Activated naive CD4-positive, alpha-beta T cell treated with Interleukin-2 at 50 U/mL for 16 hours (primary cell): ENCODE measurements at regions not wholly inside any gene's neighbourhood (a gene's known extent, or its start where the extent isn't known, plus 50 kb on each side); places are given as distances from the start of the nearest gene placed in this dataset.

Source experiments
- DNase-seq: peaks from one replicate; pipeline ENCODE4 v3.0.0-alpha.2; 2020

DNA sequence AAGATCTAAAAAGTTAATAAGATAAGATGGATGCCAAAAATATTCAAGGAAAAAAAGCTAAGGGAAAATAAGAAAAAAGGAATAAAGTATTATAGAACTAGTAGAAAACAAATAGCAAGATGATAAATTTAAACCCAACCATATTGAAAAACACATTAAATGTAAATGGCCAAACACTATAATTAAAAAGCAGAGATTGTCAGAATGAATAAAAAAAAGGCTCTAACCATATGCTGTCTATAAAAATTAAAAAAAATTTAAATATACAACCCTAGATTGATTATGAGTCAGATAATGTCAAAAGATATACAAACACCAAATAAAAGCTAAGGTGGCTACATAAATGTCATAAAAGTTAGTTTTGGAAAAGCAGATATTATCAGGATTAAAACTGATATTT lies 617.5 kb upstream of the SGCG start:
- no peak for DNase-seq

DNA sequence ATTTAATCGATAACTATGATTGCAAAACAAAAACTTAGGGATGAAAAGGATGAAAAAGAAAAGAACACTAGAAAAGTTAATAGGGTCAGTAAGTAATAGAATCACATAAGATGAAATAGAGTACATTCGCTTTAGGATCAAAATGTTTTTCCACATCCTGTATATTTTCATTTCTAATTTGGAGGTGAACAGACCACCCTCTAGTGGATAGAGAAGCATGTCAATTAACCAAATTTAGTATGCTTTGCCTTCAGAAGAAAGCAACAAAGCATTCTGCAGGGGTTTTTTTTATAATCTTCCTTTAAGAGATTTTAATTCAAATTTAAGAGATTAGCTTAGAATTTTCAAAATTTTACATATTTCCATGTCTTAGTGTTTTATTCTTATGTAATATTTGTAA lies 611.0 kb upstream of the SGCG start:
- DNase-seq, result no peak

DNA sequence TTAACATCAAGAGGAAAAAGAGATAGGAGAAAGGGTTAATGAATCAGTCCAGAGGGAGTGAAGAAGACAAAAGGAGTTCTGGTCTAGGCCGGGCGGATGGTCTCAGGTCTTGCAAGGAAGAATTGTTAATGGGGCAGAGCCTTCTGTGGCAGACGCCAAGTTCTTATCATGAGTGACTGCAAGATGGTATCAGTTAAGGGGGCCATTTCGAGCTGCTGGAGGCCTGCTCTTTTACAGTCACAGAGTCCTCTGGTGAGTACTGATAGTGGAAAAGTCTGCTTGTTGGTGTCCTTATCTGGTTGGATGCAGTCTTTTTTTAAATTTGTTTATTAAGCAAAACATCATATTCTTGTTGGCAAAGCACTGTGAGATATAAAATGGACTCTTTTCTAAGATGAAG lies 590.9 kb upstream of the SGCG start:
- DNase-seq, result no peak

DNA sequence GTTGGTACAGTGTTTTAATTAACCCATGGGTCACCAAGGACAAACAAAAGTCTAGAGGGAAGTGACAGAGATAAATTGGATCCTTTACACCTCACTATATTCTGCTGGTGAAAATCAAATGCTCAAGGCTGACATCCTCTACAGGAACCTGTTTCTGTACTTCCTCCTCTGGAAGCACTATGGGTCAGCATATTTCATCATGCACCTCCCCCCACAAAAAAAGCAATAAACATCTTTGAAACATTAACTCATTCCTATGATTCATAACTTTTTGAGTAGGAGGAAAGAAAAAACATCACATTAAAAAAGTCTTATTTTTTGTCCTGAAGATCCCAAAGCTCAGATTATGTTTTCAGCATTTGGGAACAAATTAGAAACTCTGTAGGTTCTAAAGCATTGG lies 588.3 kb upstream of the SGCG start:
- no peak for DNase-seq

DNA sequence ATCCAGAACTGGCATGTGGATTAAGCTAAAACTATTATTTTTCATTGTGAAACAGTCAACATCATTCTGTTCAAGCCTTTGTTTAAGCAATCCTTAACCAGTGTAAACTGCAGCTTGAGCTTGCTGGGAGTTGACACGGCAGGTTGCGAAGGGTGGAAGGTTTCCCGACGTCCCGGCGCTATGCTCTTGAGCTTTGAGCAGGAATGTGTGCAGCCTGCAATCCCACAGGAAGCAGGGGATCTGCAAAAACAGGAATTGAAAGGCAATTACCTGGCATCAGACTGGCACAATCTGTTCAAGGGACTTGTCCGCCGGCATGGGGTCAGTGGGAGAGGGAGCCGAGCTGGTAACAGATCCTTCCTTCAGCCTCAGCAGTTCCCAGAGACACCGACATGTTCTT lies 586.7 kb upstream of the SGCG start:
- DNase-seq, result no peak

DNA sequence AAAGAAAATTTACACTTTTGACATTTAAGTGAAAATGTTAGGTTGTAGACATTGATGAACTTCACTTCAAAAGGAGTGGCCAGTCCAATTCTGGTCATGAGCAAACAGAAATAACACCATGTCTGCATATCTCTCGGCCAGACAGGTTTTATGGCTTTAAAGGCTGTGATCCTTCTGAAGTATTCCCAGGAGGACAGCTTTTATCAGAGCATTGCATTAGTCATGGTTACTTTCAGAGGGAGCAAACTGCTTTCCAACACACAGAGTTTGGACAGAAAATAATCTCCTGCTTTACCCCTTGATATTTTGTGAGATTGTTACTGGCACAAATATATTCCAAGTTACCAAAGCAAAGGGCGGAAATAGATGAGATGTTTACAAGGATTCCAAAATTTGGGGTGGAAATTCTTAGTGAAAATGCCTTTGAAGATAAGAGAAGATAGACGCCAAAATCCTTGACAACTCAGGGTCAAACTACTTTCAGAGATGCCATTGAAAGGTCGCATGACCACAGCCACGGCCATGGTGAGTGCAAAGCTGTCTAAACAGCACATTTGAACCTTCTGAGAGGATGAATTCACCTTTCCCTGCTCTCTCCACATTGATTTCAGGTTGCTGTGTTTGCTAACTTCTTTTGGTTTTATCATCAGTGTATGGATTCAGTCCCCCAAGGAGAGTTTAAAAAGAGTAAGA lies 584.5 kb upstream of the SGCG start:
- no peak for DNase-seq

DNA sequence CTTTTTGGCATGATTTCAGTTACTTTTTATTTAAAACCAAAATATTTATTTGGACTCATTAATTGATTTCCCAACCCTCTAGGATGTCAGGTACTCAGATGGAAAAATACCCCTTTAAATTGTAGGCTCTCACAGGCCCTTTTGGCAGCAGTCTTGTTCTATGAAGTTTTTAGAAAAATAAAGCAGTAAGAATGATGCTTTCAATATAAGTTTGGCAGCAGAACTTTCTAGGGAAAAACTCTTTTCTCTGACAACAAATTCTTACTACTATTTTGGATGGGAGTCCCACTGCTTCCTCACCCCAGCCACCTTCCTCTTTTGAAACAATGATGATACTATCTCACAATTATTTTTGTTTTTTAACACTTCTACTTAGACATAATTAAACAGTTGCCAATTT lies 581.6 kb upstream of the SGCG start:
- DNase-seq, result no peak

DNA sequence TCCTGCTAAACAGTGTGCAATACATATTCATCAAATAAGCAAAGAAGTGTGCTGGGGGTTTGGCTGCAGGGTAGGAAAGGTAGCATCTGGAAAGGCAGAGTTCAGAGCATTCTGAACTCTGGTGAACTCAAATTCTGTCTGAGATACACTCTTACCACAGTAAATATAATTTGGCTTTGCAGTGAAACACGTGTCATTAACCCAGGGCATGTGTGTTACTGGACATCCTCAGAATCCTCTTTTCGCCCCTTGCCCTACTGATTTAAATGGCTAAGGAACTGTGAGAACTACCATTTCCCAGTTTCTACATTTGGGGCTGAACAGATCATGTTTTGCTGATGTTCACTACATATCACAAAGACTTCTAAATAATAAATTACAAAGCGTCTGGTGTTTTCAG lies 562.8 kb upstream of the SGCG start:
- no peak for DNase-seq

DNA sequence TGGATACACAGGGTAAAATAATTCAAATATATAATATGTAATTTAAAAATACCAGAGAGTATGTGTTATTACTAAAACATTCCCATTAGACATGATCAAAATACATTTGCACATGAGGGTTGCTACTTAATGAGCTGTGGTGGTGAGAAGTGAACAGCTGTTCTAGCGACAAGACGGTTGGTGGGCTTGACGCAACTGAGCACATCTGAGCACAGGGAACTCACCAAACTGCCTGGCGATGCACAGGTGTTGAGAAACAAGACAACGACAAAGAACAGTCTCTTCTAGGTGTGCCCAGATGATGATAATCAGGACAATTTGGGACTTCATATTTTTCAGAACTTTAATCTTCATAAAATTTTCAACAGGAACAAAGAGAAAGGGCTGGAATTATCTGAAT lies 555.1 kb upstream of the SGCG start:
- no peak for DNase-seq

DNA sequence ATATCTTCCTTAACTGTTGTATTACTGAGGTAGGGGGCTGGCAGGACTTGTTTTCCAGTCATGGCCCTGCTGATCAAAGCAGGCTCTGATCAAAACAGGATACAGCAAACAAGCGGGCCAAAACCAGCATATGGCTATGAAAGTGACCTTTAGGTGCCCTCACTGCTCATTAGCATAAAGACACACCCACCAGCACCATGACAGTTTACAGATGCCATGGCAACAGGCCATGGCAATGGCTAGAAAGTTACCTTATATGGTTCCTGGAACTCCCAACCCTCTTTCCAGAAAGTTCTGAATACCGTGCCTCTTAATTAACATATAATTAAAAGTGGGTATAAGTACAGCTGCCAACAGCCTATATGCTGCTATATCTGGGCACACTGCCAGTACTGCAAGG lies 551.4 kb upstream of the SGCG start:
- no peak for DNase-seq

DNA sequence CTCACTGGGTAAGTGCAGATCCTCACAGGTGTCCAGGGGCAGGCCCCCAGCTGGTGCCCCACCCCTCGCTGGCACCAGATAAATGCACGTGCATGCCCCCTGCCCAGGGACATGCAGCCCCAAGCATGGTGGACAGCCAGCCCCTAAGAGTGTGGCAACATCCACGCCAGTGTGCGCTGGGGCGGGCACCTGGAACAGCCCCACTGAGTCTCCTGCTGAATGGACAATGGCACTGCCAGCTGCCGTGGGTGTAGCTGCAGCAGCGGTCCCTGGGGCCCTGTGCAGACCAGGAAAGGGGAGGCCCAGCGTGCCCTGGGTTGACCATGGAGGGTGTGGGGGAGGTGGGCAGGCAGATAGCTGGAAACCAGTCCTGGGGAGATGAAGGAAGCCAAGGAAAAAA lies 538.7 kb upstream of the SGCG start:
- DNase-seq, result no peak

DNA sequence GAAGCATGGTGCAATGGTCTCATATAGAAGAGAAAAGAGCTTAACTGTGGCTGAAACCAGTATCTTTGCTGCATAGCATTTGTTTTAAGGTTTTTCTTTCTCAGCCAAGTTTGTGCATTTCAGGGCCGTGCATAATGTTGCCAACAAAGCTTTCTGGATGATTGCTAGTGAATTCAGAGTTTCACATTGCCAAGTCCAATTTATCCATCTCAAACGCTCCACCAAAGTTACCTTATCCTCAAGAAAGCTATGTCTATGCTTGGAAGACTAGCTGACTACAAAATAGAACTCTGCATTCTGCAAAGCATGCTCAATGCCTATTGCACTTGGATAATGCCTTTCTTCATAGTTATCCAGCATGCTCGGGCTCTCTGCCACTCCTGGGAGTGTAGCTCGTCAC lies 535.8 kb upstream of the SGCG start:
- DNase-seq, result no peak

DNA sequence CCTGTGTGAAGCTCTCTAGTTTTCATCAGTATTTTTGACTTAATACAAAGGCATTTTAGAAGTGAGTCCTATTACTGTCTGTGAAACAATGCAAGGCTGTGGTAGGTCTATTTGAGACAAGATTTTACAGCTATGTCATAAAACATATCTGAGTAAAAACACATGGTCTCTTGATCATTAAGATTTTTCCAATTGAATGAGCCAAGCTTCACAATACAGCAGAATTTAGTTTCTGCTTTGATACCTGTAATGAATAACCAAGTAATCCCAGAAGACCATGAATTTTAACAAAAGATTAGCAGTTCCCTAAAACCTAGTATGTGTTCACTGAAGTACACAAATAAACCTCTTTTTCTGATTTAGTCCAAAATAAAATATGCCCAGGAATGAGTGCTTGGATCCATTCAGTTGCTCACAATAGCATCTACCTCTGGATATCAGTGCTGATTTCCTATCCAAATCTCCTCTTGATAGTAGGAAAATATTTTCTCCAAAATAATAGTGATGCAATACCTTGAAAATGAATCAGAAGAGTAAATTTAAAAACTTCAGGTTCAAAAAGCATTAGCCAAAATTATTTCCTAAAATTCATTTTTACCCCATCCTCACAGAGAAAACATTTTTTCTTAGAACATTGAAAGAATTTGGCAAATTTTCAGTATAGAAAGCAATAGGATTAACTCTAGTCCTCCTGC lies 533.5 kb upstream of the SGCG start:
- DNase-seq, result no peak

DNA sequence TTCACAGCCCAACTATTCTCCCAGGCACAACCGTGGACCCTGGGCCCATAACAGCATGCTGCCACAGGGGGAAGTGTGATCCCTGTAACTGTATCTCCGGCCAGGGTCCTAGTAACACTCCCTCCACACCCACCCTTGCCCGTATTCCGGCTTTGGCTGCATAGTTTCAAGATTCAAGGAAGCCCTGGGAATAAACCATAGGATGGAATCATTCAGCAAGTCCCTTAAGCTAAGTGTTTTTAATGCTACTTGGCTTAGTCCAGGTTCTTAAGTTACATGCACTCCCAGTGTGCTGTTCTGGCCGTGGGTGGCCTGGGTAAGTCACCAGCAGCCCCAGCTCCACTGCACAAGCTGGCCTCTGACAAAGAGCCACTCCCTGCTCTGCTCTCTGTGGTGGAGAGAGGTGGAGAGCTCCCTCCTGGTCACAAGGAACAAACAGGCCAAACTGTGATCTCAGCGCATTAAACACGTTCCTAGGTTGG lies 532.4 kb upstream of the SGCG start:
- no peak for DNase-seq

DNA sequence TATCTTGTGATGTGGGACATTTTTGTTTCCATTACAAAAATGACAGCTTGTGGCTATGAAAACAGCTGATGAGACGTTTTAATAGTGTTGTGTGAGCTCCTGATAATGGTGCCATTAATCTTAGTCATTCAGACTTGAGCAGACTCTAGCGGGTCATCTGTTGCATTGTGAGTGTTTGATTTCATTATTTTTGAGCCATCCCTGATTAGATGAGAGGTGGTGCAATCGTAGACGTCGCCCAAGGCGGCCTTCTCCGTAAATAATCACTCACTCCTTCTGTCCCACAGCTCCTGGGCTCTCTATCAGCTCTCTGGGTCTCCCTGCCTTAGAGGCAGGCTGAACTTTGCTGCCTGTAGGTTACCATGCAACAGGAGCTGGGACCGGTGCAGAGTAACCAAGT lies 528.0 kb upstream of the SGCG start:
- no peak for DNase-seq

DNA sequence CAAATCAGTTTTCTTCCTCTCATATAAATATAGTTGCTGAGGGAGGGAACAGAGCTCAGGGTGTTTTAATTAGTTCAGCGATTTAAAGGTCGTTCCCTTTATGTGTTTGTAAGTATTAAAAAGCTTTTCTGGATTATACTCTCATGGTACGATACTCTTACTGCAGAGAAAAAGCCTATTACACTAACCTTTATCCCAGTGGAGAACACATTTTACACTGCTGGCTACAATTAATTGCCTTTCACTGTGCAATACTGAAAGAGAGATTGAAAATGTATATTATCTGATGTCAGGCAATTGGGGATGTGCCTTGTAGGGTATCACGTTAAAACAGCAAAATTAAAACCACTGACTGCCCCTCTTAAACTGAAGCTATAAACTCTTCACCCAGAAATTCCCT lies 526.9 kb upstream of the SGCG start:
- DNase-seq, result no peak

DNA sequence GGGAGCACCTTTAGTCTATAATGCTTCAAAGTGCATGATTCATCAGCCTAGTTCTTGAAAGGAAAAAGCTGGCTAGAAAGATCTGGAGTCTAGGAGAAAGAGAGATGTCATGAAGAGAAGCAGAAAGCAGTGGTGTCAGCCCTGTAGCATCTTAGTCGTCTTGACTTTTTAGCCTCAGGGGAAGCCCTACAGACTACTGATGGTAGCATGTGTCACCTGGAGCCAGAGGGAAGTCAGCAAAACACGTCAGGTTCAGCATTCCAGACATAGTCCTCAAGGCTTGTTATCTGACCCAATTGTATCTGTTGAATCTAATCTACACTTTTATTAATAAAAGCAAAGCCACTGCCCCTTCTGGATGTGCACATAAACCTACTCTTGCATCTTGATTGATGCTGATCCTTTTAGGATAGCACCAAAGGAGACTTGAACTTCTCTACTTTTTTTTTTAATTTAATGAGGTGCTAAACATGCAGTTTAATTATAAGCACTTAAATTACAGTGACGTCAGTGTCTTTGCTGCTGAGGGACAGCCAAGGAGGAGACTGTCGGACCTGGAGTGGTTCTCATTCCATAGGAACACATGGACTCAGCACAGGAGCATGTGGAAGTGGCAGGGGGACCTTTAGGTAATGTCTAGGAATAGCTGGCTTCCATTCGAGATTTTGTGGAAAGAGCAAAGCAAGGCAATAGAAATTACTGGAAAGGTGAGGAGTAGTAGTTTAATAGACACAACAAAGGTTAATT lies 525.5 kb upstream of the SGCG start:
- DNase-seq, result no peak

DNA sequence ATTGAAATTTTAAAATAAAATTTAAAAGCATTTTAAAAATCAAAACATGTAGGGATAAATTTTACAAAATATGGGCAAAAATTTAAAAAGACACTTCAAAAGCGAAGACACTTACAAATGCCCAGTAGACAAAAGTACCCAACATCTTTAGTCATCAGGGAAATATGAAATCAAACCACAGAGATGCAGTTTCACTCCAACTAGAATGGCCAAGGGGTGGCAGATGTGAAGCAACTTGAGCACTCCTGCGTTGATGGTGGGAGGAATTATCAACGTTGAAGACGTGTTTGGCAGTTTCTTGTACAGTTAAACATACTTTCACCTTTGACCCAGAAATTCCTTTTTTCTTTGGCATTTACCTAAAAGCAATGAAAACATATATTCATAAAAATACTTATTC lies 518.0 kb upstream of the SGCG start:
- no peak for DNase-seq

DNA sequence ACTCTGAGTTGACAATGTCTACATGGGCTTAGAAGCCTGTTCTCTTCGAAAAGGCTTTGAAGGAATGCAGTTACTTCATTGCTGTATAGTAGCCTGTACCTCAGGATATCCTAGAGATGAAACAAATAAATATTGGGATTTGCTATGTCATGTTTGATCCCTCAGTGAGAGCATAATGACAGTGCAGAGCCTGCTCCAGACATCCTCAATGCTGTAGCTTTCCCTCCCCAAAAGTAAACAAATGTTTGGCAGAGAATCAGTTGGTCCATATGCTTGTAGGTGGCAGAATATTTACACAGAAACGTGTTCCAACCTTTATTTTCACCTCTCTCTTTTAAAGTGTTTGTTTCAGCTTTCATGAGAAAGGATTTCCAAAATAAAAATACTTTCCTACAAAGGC lies 515.3 kb upstream of the SGCG start:
- DNase-seq, result no peak

DNA sequence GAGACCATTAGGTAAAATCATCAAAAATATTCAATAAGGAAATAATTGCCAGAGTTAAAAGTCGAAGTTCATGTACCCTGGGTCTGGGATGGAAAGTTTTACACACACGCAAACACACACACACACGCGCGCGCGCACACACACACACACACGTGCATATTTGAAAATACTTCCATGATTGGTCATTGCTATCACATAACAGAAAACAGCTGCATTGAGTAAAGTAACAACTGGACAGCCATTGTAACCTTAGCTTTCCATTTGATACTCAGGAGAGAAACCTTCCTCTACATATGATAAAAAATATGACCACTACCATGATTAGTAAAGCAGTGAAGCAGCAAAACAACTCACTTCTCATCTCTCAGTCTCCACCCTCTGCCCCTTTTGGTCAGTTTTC lies 490.0 kb upstream of the SGCG start:
- DNase-seq, result no peak

DNA sequence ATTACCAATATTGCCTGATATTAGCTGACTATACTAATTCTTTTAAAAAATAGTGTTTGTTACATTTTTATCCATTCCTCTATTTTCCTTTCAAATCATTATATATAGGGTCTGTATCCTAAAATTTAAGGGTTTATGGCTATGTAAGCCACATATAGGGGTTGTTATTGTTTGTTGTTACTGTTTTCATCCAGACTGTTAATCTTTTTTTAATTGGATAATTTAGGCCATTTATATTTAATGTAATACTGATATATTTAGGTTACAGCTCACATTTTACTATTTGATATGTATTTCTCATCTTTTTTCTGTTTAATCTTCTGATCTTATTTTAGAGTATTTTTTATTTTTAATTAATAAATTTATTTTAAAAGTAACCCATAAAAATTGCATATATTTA lies 487.1 kb upstream of the SGCG start:
- no peak for DNase-seq

DNA sequence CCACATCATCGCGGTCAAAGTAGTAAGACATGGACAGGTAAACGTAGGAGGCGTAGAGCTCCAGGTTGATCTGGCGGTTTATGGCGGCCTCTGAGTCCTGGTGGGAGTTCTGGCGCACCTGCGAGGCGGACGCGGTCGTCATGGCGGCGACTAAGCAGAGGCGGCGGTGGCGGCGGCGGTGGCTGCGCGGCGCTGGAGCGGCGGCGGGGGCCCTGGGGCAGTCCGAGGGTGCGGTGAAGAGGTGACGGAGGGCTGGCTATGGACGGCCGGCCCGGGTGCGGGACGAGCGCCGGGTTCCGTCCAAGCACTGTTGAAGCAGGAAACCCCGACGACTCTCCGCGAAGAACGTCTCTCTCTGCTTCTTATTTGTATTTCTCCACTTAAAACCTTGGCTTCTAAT lies 484.3 kb upstream of the SGCG start:
- DNase-seq, result no peak

DNA sequence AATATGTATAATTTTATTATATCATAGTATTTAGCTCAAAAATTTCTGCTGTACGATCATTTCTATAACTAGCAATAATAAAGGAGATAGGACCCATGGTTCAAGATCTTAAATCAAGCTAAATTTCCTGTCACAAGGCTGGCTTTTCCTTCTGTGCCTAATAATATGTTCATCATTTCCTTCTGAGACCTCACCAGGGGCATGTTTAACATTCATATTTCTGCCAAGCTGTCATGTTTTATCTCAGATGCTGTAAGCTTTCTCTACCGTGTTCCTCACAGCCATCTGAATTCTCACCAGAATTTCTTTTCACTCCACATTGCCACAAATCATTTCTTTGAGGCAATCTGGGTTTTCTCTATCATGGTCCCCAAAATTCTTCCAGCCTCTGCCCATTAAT lies 482.3 kb upstream of the SGCG start:
- DNase-seq, result no peak

DNA sequence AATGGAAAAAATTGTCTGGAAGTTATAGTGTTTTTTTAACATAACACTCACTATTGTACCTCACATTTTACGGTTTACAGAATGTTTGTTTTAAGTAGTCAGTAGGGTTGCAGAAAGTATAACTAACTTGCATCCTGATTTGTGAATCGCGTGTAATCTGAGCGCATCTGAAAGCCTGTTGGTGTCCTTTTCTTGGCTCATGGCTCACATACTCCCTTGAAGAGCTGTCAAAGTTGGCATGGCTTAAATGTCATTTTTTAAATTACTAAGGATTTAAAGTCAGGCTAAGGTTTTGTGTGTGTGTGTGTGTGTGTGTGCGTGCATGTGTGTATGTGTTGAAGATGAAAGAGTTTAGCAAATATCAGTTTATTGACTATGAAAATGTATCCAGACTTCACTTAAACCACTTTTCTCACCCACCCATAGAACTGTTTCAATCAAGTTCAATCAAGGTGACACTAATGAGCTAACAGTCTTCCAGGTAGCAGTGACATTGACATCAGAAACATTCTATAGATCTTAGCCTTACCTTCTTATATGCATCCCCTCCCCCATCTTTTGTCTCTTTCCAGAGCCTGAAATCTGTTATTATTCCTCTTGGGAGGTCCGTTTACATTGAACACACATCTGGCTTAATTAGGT lies 480.4 kb upstream of the SGCG start:
- DNase-seq, result no peak
